Fibroblast of pulmonary artery (primary cell): ENCODE measurements at regions not wholly inside any gene's neighbourhood (a gene's known extent, or its start where the extent isn't known, plus 50 kb on each side); places are given as distances from the start of the nearest gene placed in this dataset.

Source experiments
- DNase-seq: peaks from one replicate; pipeline ENCODE4 v3.0.0-alpha.2; 2010; ENCODE audit warnings: low read depth
- H3K4me3 ChIP-seq: replicated peaks from 2 replicates; pipeline ENCODE4 v1.5.1; 2011; ENCODE audit warnings: low read depth, mild to moderate bottlenecking, control low read depth, low read length, moderate library complexity
- TF ChIP-seq, protein P1 (sequence below): IDR thresholded peaks from 2 replicates; pipeline ENCODE4 v1.5.1; 2011; ENCODE audit warnings: mild to moderate bottlenecking, control low read depth, low read length, inconsistent platforms; ENCODE audit errors: missing control alignments

DNA sequence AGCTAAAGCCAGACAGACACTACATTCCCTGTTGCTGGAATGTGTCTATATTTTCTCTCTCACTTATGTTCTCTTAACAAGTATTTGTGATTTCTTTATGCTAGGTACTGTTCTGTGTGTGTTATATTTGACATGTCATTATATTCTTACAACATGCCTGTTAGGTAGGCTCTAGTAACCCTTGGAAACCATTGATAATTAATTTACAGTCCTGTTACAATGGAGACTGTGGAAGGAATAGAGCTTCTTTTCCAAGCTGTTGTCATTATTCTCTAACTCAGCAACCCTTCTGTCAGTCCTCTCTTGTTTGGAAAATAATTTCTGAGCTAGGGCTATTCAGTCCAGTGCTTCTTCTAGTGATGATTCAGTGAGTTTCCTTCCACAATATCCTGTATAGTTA, 419.1 kb upstream of the BOD1L1 start:
- TF ChIP-seq, protein P1, sequence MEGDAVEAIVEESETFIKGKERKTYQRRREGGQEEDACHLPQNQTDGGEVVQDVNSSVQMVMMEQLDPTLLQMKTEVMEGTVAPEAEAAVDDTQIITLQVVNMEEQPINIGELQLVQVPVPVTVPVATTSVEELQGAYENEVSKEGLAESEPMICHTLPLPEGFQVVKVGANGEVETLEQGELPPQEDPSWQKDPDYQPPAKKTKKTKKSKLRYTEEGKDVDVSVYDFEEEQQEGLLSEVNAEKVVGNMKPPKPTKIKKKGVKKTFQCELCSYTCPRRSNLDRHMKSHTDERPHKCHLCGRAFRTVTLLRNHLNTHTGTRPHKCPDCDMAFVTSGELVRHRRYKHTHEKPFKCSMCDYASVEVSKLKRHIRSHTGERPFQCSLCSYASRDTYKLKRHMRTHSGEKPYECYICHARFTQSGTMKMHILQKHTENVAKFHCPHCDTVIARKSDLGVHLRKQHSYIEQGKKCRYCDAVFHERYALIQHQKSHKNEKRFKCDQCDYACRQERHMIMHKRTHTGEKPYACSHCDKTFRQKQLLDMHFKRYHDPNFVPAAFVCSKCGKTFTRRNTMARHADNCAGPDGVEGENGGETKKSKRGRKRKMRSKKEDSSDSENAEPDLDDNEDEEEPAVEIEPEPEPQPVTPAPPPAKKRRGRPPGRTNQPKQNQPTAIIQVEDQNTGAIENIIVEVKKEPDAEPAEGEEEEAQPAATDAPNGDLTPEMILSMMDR: no peak
- DNase-seq: no peak
- H3K4me3 ChIP-seq: no peak overlapping the region

DNA sequence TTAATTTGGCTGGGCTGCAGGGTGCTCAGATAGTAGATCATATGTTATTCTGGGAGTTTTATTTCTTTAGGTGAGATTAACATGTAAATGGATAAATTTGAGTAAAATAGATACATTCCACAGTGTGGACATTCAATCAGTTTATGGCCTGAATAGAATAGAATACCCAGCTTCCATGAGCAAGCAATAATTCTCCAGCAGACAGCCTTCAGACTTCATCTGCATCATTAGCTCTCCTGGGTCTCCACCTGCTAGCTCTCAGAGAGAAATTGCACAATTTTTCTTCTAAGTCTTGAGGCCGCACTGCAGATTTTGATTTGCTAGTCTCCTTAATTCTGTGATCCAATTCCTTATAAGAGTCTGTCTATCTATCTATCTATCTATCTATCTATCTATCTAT, 420.3 kb upstream of the BOD1L1 start:
- H3K4me3 ChIP-seq: no peak overlapping the region
- TF ChIP-seq, protein P1: no peak
- DNase-seq: no peak

DNA sequence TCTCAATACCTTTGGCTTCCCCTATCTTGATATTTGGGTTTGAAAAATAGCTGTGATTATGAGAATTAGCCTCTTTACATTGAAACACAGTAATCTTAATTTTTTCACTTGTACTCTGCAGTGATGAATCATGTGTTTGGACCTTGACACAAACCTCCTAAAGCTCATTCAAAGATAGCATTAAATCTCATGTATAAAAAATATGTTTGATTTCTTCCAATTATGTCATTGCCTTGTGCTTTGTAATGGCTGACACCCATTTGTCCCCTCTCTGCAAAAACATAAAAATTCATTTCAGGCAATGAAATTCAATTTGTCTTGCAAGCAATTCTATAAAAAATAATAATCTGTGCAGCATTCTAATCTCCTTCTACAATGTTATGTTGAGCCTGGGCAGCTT, 422.4 kb upstream of the BOD1L1 start:
- TF ChIP-seq, protein P1: no peak
- no peak overlapping the region for H3K4me3 ChIP-seq
- no peak for DNase-seq

DNA sequence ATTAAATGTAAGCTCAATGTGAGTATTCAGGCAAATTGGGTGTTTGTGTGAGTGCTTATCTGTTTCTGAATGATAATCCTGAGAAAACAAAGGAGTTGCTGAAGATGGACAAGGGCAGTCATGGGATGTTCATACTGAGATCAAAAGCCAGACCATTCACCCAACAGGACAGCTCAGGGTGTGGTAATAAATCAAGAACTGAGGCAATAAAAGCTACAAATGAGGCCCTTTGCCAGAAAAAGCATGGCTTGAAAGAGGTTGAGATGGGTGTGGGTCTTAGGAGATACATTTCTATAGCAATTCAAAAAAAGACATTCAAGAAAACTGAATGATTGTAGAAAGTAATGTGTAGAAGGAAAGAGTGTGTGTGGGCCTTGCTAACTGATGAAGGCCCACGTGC, 425.8 kb upstream of the BOD1L1 start:
- no peak for DNase-seq
- TF ChIP-seq, protein P1: no peak
- no peak overlapping the region for H3K4me3 ChIP-seq

DNA sequence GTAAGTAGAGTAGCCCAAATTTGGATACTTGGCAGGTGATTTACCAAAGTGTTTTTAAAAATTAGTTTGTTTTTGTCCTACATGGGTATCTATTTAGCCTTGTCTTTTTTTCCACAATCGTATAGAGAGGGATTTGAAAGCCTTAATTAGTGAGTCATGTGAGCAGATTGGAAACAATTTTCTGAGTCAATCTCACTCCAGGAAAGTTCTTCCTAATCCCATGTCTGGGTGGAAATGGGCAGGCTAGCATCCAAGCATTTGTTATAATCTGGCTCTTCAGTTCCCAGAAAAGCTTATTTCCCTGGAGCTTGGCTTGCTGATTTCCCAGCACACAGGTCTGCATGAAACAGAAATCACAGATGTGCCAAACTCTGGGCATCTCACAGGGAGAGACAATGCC, 426.9 kb upstream of the BOD1L1 start:
- no peak for DNase-seq
- no peak overlapping the region for H3K4me3 ChIP-seq
- TF ChIP-seq, protein P1: no peak

DNA sequence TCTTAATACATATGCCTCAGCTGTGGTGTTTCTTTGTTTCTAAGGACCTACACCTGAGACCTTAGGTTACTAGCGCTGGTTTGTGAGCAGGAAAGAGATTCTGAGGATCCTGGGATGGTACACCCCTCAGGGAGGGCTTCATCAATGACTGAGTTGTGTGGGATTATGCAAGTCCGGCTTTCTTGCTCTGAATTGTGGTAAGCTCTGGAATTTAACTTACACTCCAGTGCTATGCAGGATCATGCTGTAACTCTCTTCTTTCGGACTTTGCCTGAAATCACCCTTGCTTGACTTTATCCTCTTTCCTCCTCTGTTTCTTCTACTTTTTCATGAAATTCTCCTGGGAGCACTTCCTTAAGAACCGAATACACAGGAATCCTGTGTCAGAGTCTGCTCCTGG, 431.5 kb upstream of the BOD1L1 start:
- peak; percentile 7 for DNase-seq
- no peak overlapping the region for H3K4me3 ChIP-seq
- TF ChIP-seq, protein P1: no peak

DNA sequence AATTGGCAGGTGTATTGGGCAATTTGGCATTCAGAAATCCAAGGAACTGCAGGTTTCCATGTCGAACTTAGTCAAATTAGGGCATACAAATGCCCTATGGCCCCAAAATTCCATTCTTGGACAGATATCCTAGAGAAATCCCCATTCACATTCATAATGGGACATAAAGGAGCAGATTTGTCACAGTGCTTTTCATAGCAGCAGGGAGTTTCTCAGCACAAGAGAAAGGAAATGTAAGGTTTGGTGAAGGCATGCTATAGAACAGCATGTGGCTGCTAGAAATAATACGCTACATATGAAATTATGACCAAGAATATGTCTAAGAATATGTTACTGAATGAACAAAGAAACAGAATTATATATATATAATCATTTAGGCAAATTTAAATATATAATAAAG, 437.5 kb upstream of the BOD1L1 start:
- TF ChIP-seq, protein P1: no peak
- no peak for DNase-seq
- H3K4me3 ChIP-seq: no peak overlapping the region
